ENCODE measurements at regions not wholly inside any gene's neighbourhood (a gene's known extent, or its start where the extent isn't known, plus 50 kb on each side); places are given as distances from the start of the nearest gene placed in this dataset.

DNA sequence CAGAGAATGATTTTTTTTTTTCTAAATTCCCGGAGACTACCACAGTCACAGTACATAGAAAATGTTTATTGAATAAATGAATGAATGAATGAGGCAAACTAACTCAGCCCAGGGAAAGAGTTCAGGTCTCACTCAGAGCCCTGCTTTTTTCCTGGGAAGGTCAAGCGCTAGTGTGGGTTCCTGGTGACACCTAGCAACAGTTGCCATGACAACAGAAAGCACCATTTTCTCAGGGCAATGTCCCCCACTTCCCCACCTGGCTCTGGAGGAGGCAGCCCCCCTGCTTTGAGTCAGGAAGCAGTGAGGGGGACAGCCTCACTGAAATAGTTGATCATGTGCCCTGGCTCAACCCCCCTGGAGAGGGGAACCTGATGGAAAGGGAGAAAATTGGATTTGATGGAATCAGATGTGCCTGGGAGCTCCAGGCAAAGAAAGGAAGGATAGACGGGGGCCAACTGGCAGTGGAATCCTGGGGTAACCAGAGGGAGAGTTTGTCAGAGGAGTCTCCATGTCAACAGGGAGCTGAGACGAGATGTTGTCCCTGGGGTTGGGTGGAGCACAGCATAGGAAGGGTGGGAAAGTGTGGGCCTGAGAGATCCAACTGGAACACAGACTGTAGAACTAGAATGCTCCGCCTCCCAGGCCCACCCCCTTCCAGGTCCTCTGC, 242.2 kb upstream of the CCL2 start:
- WGBS = 71% methylated on average over 5 of the region's 5 CpGs
- TF ChIP-seq FOXA2 (IDR thresholded peaks at IDR 0.05) (no peak), TAF1 (conservative IDR thresholded peaks at IDR 0.05) (no peak), SP1 (IDR thresholded peaks at IDR 0.05) (no peak), EGR1 (IDR thresholded peaks at IDR 0.05; ENCODE audit: low read depth in 2 of 2) (no peak), REST (IDR thresholded peaks at IDR 0.05) (no peak), HNF4A (conservative IDR thresholded peaks at IDR 0.05) (no peak), RXRA (IDR thresholded peaks at IDR 0.05) (no peak), RAD21 (IDR thresholded peaks at IDR 0.05) (no peak), FOXA1 (IDR thresholded peaks at IDR 0.05) (no peak)
- TF ChIP-seq, protein P1, sequence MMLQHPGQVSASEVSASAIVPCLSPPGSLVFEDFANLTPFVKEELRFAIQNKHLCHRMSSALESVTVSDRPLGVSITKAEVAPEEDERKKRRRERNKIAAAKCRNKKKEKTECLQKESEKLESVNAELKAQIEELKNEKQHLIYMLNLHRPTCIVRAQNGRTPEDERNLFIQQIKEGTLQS (IDR thresholded peaks at IDR 0.05) = no peak
- TF ChIP-seq, protein P2, sequence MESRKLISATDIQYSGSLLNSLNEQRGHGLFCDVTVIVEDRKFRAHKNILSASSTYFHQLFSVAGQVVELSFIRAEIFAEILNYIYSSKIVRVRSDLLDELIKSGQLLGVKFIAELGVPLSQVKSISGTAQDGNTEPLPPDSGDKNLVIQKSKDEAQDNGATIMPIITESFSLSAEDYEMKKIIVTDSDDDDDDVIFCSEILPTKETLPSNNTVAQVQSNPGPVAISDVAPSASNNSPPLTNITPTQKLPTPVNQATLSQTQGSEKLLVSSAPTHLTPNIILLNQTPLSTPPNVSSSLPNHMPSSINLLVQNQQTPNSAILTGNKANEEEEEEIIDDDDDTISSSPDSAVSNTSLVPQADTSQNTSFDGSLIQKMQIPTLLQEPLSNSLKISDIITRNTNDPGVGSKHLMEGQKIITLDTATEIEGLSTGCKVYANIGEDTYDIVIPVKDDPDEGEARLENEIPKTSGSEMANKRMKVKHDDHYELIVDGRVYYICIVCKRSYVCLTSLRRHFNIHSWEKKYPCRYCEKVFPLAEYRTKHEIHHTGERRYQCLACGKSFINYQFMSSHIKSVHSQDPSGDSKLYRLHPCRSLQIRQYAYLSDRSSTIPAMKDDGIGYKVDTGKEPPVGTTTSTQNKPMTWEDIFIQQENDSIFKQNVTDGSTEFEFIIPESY (IDR thresholded peaks at IDR 0.05) = no peak
- no peaks in the 10 kb centered on the region for H3K9me3 ChIP-seq (ENCODE audit: control insufficient read depth in 4 of 4, low read length in 3 of 4)
- no peaks in the 10 kb centered on the region for H3K4me1 ChIP-seq (ENCODE audit: control insufficient read depth in 4 of 4, insufficient read depth in 4 of 4, low read length in 3 of 4)
- H3K27me3 ChIP-seq (ENCODE audit: control insufficient read depth in 4 of 4, insufficient read depth in 4 of 4, low read length in 3 of 4) = peaks cover 0 to 7% (median 1%) of the 10 kb centered on the region in 4 donors
- no peak overlapping the region for H3K4me3 ChIP-seq (ENCODE audit: low read depth in 1 of 3, low read length in 3 of 3)
- no peaks in the 10 kb centered on the region for H3K36me3 ChIP-seq (ENCODE audit: control insufficient read depth in 4 of 4, insufficient read depth in 3 of 4, low read depth in 1 of 4, low read length in 3 of 4)
- no peak for DNase-seq (ENCODE audit: low spot score)
- H3K9ac ChIP-seq (ENCODE audit: low read depth in 1 of 2, low read length in 2 of 2) = no peak overlapping the region
- no peak overlapping the region for H3K27ac ChIP-seq (ENCODE audit: low read depth in 1 of 2, low read length in 2 of 2)

DNA sequence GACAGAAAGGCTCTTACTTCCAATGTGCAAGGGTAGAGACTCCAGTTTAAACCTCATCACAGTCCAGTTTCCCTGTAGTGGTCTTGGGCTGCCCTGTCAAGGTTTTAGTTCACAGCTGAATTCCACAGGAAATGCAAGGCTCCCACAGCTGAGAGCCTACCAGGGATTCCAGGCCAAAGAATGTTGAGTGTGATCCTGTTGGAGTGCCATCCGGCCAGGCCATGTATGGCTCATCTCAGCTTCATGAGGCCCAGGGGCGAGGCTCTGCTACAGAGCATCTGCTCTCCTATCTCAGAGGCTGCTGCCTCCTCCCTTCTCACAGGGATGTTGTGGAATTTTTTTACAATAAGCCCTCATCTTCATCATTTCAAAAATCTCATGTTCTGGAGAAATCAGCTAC, 239.8 kb upstream of the CCL2 start:
- TF ChIP-seq FOXA2 (IDR thresholded peaks at IDR 0.05) (no peak), RXRA (IDR thresholded peaks at IDR 0.05) (no peak), GABPA (IDR thresholded peaks at IDR 0.05 in 1 of 2, conservative IDR thresholded peaks at IDR 0.05 in 1 of 2) (no peak), YY1 (IDR thresholded peaks at IDR 0.05) (no peak), REST (IDR thresholded peaks at IDR 0.05) (no peak), HNF4G (IDR thresholded peaks at IDR 0.05) (no peak), JUND (IDR thresholded peaks at IDR 0.05) (no peak), SP1 (IDR thresholded peaks at IDR 0.05) (no peak)
- TF ChIP-seq, protein P2 (IDR thresholded peaks at IDR 0.05) = no peak
- 57% methylated on average over 2 of the region's 2 CpGs for WGBS
- Histone ChIP-seq H3K27me3 (ENCODE audit: control insufficient read depth in 4 of 4, insufficient read depth in 4 of 4, low read length in 3 of 4) (peaks cover 0 to 7% (median 1%) of the 10 kb centered on the region in 4 donors), H3K4me3 (ENCODE audit: low read depth in 1 of 3, low read length in 3 of 3) (no peak overlapping the region), H3K27ac (ENCODE audit: low read depth in 1 of 2, low read length in 2 of 2) (no peak overlapping the region), H3K9me3 (ENCODE audit: control insufficient read depth in 4 of 4, low read length in 3 of 4) (no peaks in the 10 kb centered on the region), H3K36me3 (ENCODE audit: control insufficient read depth in 4 of 4, insufficient read depth in 3 of 4, low read depth in 1 of 4, low read length in 3 of 4) (no peaks in the 10 kb centered on the region), H3K9ac (ENCODE audit: low read depth in 1 of 2, low read length in 2 of 2) (no peak overlapping the region), H3K4me1 (ENCODE audit: control insufficient read depth in 4 of 4, insufficient read depth in 4 of 4, low read length in 3 of 4) (no peaks in the 10 kb centered on the region)
- DNase-seq (ENCODE audit: low spot score) = no peak

Data from liver (tissue), 7 donors.